ENCODE measurements at regions not wholly inside any gene's neighbourhood (a gene's known extent, or its start where the extent isn't known, plus 50 kb on each side); places are given as distances from the start of the nearest gene placed in this dataset.

DNA sequence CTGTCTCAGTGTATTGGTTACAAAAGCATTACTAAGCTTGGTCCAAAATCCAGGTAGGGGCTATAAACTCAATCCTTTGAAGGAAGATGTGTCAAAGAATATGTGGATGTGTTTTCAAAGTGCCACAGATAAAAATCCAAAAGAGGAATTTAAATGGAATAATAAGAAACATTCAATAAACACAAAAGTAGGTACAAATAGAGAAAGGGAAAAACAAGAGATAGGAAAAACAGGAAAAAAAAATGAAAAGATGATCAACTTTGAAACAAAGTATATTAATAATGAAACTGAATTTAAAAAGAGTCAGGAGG, 64.0 kb downstream of the PPP4R3C start:
- TF ChIP-seq, protein P1, sequence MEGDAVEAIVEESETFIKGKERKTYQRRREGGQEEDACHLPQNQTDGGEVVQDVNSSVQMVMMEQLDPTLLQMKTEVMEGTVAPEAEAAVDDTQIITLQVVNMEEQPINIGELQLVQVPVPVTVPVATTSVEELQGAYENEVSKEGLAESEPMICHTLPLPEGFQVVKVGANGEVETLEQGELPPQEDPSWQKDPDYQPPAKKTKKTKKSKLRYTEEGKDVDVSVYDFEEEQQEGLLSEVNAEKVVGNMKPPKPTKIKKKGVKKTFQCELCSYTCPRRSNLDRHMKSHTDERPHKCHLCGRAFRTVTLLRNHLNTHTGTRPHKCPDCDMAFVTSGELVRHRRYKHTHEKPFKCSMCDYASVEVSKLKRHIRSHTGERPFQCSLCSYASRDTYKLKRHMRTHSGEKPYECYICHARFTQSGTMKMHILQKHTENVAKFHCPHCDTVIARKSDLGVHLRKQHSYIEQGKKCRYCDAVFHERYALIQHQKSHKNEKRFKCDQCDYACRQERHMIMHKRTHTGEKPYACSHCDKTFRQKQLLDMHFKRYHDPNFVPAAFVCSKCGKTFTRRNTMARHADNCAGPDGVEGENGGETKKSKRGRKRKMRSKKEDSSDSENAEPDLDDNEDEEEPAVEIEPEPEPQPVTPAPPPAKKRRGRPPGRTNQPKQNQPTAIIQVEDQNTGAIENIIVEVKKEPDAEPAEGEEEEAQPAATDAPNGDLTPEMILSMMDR (conservative IDR thresholded peaks at IDR 0.05; ENCODE audit: low read depth in 2 of 2), result 0 out of 4 replicates have a peak, but pooled peaks of 1 of the 2 experiments have one; percentile 2
- TF ChIP-seq EZH2 (IDR thresholded peaks at IDR 0.05; ENCODE audit: low read depth, unreplicated experiment) (no peak), POLR2AphosphoS5 (IDR thresholded peaks at IDR 0.05; ENCODE audit: low read depth) (no peak), STAT1 (IDR thresholded peaks at IDR 0.05; ENCODE audit: unreplicated experiment) (no peak), JUNB (IDR thresholded peaks at IDR 0.05; ENCODE audit: unreplicated experiment) (no peak), EZH2phosphoT487 (IDR thresholded peaks at IDR 0.05; ENCODE audit: unreplicated experiment) (no peak), CREB1 (CRISPR knock-in tag; IDR thresholded peaks at IDR 0.05; ENCODE audit: low read depth) (no peak), ZNF114 (CRISPR knock-in tag; IDR thresholded peaks at IDR 0.05) (no peak), ZNF331 (CRISPR knock-in tag; IDR thresholded peaks at IDR 0.05; ENCODE audit: low read depth) (no peak)
- TF ChIP-seq, protein P2, sequence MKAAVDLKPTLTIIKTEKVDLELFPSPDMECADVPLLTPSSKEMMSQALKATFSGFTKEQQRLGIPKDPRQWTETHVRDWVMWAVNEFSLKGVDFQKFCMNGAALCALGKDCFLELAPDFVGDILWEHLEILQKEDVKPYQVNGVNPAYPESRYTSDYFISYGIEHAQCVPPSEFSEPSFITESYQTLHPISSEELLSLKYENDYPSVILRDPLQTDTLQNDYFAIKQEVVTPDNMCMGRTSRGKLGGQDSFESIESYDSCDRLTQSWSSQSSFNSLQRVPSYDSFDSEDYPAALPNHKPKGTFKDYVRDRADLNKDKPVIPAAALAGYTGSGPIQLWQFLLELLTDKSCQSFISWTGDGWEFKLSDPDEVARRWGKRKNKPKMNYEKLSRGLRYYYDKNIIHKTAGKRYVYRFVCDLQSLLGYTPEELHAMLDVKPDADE (IDR thresholded peaks at IDR 0.05), result no peak
- TF ChIP-seq, protein P3, sequence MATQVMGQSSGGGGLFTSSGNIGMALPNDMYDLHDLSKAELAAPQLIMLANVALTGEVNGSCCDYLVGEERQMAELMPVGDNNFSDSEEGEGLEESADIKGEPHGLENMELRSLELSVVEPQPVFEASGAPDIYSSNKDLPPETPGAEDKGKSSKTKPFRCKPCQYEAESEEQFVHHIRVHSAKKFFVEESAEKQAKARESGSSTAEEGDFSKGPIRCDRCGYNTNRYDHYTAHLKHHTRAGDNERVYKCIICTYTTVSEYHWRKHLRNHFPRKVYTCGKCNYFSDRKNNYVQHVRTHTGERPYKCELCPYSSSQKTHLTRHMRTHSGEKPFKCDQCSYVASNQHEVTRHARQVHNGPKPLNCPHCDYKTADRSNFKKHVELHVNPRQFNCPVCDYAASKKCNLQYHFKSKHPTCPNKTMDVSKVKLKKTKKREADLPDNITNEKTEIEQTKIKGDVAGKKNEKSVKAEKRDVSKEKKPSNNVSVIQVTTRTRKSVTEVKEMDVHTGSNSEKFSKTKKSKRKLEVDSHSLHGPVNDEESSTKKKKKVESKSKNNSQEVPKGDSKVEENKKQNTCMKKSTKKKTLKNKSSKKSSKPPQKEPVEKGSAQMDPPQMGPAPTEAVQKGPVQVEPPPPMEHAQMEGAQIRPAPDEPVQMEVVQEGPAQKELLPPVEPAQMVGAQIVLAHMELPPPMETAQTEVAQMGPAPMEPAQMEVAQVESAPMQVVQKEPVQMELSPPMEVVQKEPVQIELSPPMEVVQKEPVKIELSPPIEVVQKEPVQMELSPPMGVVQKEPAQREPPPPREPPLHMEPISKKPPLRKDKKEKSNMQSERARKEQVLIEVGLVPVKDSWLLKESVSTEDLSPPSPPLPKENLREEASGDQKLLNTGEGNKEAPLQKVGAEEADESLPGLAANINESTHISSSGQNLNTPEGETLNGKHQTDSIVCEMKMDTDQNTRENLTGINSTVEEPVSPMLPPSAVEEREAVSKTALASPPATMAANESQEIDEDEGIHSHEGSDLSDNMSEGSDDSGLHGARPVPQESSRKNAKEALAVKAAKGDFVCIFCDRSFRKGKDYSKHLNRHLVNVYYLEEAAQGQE (IDR thresholded peaks at IDR 0.05; ENCODE audit: unreplicated experiment), result no peak

All from GM23338 (cell line).